GM23338 (cell line): ENCODE measurements at regions not wholly inside any gene's neighbourhood (a gene's known extent, or its start where the extent isn't known, plus 50 kb on each side); places are given as distances from the start of the nearest gene placed in this dataset.

Experiments used
- ATAC-seq: fragments of 200-7000 bp; cut with Tn5 transposase; 3 replicates; pipeline ENCODE4 v1.9.1; 2020
- DNase-seq: peaks from one replicate; pipeline ENCODE4 v3.0.0-alpha.2; 2015; ENCODE audit warnings: low spot score
- H2AFZ ChIP-seq: fragments of 200-600 bp; sonication (generic); 2 replicates; pipeline ENCODE4 v1.8.0; 2016; ENCODE audit warnings: antibody characterized with exemption, mild to moderate bottlenecking, moderate library complexity
- H3F3A ChIP-seq: fragments of 200-600 bp; sonication (generic); replicated peaks from 2 replicates; pipeline ENCODE4 v1.8.0; 2017; ENCODE audit warnings: antibody characterized with exemption, mixed run types, low read depth
- H3K27ac ChIP-seq: fragments of 200-600 bp; sonication (generic); 2 replicates; pipeline ENCODE4 v1.6.1; 2016; ENCODE audit warnings: low read depth
- H3K27me3 ChIP-seq: fragments of 200-600 bp; sonication (generic); 2 replicates; pipeline ENCODE4 v1.8.0; 2016; ENCODE audit warnings: mild to moderate bottlenecking, mixed run types, moderate library complexity; ENCODE audit not compliant: insufficient read depth
- H3K36me3 ChIP-seq: fragments of 200-600 bp; sonication (generic); 2 replicates; pipeline ENCODE4 v1.8.0; 2016; ENCODE audit warnings: mild to moderate bottlenecking; ENCODE audit not compliant: insufficient read depth
- H3K4me1 ChIP-seq: fragments of 200-600 bp; sonication (generic); 2 replicates; pipeline ENCODE4 v1.8.0; 2016; ENCODE audit warnings: mild to moderate bottlenecking, moderate library complexity; ENCODE audit not compliant: insufficient read depth
- H3K4me2 ChIP-seq: fragments of 200-600 bp; sonication (generic); 2 replicates; pipeline ENCODE4 v1.7.1; 2017; ENCODE audit warnings: mixed run types
- H3K4me3 ChIP-seq: fragments of 200-600 bp; sonication (generic); 2 replicates; pipeline ENCODE4 v1.6.1; 2016; ENCODE audit warnings: mixed run types
- H3K79me2 ChIP-seq: fragments of 200-600 bp; sonication (generic); replicated peaks from 2 replicates; pipeline ENCODE4 v1.8.0; 2017; ENCODE audit warnings: mild to moderate bottlenecking; ENCODE audit not compliant: insufficient read depth
- H3K9me2 ChIP-seq: fragments of 200-600 bp; sonication (generic); 2 replicates; pipeline ENCODE4 v1.8.0; 2017; ENCODE audit not compliant: insufficient read depth
- H4K20me1 ChIP-seq: fragments of 200-600 bp; sonication (generic); replicated peaks from 2 replicates; pipeline ENCODE4 v1.8.0; 2017; ENCODE audit warnings: mild to moderate bottlenecking; ENCODE audit not compliant: insufficient read depth
- H3K27ac Mint-ChIP-seq: 2 replicates; pipeline ENCODE4 v1.8.0; 2020; ENCODE audit warnings: inconsistent platforms, mild to moderate bottlenecking, moderate library complexity, mixed read lengths
- H3K27me3 Mint-ChIP-seq: 3 replicates; pipeline ENCODE4 v1.8.0; 2022; ENCODE audit warnings: low read depth, mild to moderate bottlenecking, moderate library complexity, mixed read lengths, inconsistent platforms; ENCODE audit not compliant: insufficient read depth, poor library complexity
- H3K36me3 Mint-ChIP-seq: 3 replicates; pipeline ENCODE4 v1.8.0; 2021; ENCODE audit warnings: low read depth, mild to moderate bottlenecking, inconsistent platforms, moderate library complexity, mixed read lengths
- H3K4me1 Mint-ChIP-seq: 3 replicates; pipeline ENCODE4 v1.8.0; 2020; ENCODE audit warnings: mild to moderate bottlenecking, inconsistent platforms, mixed read lengths
- H3K4me3 Mint-ChIP-seq: 3 replicates; pipeline ENCODE4 v1.8.0; 2021; ENCODE audit warnings: moderate library complexity, mild to moderate bottlenecking, inconsistent platforms, mixed read lengths
- H3K9me3 Mint-ChIP-seq: 3 replicates; pipeline ENCODE4 v1.8.0; 2020; ENCODE audit warnings: moderate library complexity, mild to moderate bottlenecking, inconsistent platforms, mixed read lengths
- CREB1 ChIP-seq: fragments of 250-450 bp; sonication (Bioruptor Pico); IDR thresholded peaks from 2 replicates; pipeline ENCODE4 v1.5.0; 2020; ENCODE audit warnings: low read depth, mild to moderate bottlenecking, moderate library complexity
- ETS1 ChIP-seq: IDR thresholded peaks from 2 replicates; pipeline ENCODE4 v1.6.1; 2016; ENCODE audit warnings: antibody characterized with exemption
- EZH2 ChIP-seq: fragments of 200-600 bp; sonication (generic); IDR thresholded peaks from one replicate; pipeline ENCODE4 v1.8.0; 2017; ENCODE audit warnings: antibody characterized with exemption, mild to moderate bottlenecking, low read depth; ENCODE audit not compliant: unreplicated experiment
- JUNB ChIP-seq: IDR thresholded peaks from one replicate; pipeline ENCODE4 v1.6.1; 2016; ENCODE audit warnings: antibody characterized with exemption; ENCODE audit not compliant: unreplicated experiment
- NANOG ChIP-seq: IDR thresholded peaks from 2 replicates; pipeline ENCODE4 v1.6.1; 2016; ENCODE audit warnings: antibody characterized with exemption, borderline replicate concordance
- POLR2AphosphoS5 ChIP-seq: IDR thresholded peaks from 2 replicates; pipeline ENCODE4 v1.6.1; 2016; ENCODE audit warnings: antibody characterized with exemption, low read depth
- REST ChIP-seq: IDR thresholded peaks from one replicate; pipeline ENCODE4 v1.6.1; 2018; ENCODE audit warnings: antibody characterized with exemption; ENCODE audit not compliant: unreplicated experiment
- ZNF114 ChIP-seq: fragments of 250-450 bp; sonication (Bioruptor Pico); IDR thresholded peaks from 2 replicates; pipeline ENCODE4 v1.5.0; 2020; ENCODE audit warnings: mild to moderate bottlenecking, moderate library complexity
- ZNF462 ChIP-seq: fragments of 250-450 bp; sonication (Bioruptor Pico); IDR thresholded peaks from 2 replicates; pipeline ENCODE4 v1.5.0; 2020; ENCODE audit warnings: mild to moderate bottlenecking, moderate library complexity

- no peak for TF ChIP-seq REST
Measured at GRCh38 chr4:123871341-123871740, 474.7 kb downstream of the SPRY1 start (continued).

- Mint-ChIP-seq H3K27me3 (no peaks in the 10 kb centered on the region), H3K4me1 (peaks cover 16% of the 10 kb centered on the region), H3K36me3 (peaks cover 8% of the 10 kb centered on the region; the same call in 1 of the 3 replicates), H3K4me3 (no peak overlapping the region), H3K9me3 (peaks cover 3% of the 10 kb centered on the region; the same call in 2 of the 3 replicates), H3K27ac (no peak overlapping the region)
- no peak overlapping the region for H3K4me3 ChIP-seq
- no peaks in the 10 kb centered on the region for H3K36me3 ChIP-seq
- no peaks in the 10 kb centered on the region for H3K27me3 ChIP-seq
- H2AFZ ChIP-seq: no peak overlapping the region
- no peaks in the 10 kb centered on the region for H3K4me1 ChIP-seq
- no peaks in the 10 kb centered on the region for H3K9me2 ChIP-seq
- no peak overlapping the region for H3K27ac ChIP-seq
- DNase-seq: no peak
- no peaks in the 10 kb centered on the region for H3F3A ChIP-seq
- no peaks in the 10 kb centered on the region for H4K20me1 ChIP-seq
- no peaks in the 10 kb centered on the region for H3K79me2 ChIP-seq
- ATAC-seq: no peak
- H3K4me2 ChIP-seq: no peak overlapping the region
- no peak for TF ChIP-seq ZNF114
- no peak for TF ChIP-seq NANOG
- no peak for TF ChIP-seq REST
- TF ChIP-seq ETS1: no peak
- TF ChIP-seq ZNF462 (CRISPR knock-in tag): no peak
- TF ChIP-seq EZH2: no peak
- no peak for TF ChIP-seq POLR2AphosphoS5
- TF ChIP-seq CREB1 (CRISPR knock-in tag): no peak
- TF ChIP-seq JUNB: no peak
Measured at GRCh38 chr4:123874063-123874462, 477.5 kb downstream of the SPRY1 start.
